ENCODE measurements at regions not wholly inside any gene's neighbourhood (a gene's known extent, or its start where the extent isn't known, plus 50 kb on each side); places are given as distances from the start of the nearest gene placed in this dataset.

- TF ChIP-seq TAF1 (IDR thresholded peaks at IDR 0.05; ENCODE audit: low read depth, low read length) (no peak), CBX8 (IDR thresholded peaks at IDR 0.05; ENCODE audit: borderline replicate concordance, low read depth, low read length) (no peak), EP300 (IDR thresholded peaks at IDR 0.05; ENCODE audit: borderline replicate concordance in 1 of 2, low read depth in 2 of 2, low read length in 2 of 2) (no peak), CHD1 (IDR thresholded peaks at IDR 0.05; ENCODE audit: low read depth, low read length) (no peak), EGR1 (IDR thresholded peaks at IDR 0.05; ENCODE audit: borderline replicate concordance, low read depth, low read length) (no peak), RFX5 (IDR thresholded peaks at IDR 0.05; ENCODE audit: borderline replicate concordance, low read depth, low read length) (no peak), EZH2 (IDR thresholded peaks at IDR 0.05; ENCODE audit: low read depth, low read length, severe bottlenecking) (no peak), POLR2AphosphoS5 (IDR thresholded peaks at IDR 0.05; ENCODE audit: low read depth, low read length) (no peak), SP2 (IDR thresholded peaks at IDR 0.05; ENCODE audit: low read length) (no peak), MAFK (IDR thresholded peaks at IDR 0.05; ENCODE audit: low read depth, low read length) (no peak), ZNF274 (IDR thresholded peaks at IDR 0.05; ENCODE audit: borderline replicate concordance, extremely low read depth, low read length) (no peak)
- TF ChIP-seq, protein P1, sequence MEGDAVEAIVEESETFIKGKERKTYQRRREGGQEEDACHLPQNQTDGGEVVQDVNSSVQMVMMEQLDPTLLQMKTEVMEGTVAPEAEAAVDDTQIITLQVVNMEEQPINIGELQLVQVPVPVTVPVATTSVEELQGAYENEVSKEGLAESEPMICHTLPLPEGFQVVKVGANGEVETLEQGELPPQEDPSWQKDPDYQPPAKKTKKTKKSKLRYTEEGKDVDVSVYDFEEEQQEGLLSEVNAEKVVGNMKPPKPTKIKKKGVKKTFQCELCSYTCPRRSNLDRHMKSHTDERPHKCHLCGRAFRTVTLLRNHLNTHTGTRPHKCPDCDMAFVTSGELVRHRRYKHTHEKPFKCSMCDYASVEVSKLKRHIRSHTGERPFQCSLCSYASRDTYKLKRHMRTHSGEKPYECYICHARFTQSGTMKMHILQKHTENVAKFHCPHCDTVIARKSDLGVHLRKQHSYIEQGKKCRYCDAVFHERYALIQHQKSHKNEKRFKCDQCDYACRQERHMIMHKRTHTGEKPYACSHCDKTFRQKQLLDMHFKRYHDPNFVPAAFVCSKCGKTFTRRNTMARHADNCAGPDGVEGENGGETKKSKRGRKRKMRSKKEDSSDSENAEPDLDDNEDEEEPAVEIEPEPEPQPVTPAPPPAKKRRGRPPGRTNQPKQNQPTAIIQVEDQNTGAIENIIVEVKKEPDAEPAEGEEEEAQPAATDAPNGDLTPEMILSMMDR (IDR thresholded peaks at IDR 0.05; ENCODE audit: control extremely low read depth in 1 of 3, insufficient read depth in 1 of 3, low read depth in 1 of 3, low read length in 3 of 3) = peak in 2 of 3 experiments; percentile 75 to 87; a peak in 3 of 4 replicates
These were observed 126.2 kb upstream of the RASGRP1 start for GRCh38 chr15:38690719-38691332.
